OCI-LY7 (cell line): ENCODE measurements at regions not wholly inside any gene's neighbourhood (a gene's known extent, or its start where the extent isn't known, plus 50 kb on each side); places are given as distances from the start of the nearest gene placed in this dataset.
"Not testable (repeated sequence)": the region's sequence is repeated elsewhere in the genome, so short reads cannot be mapped to it uniquely, and the experiment has no call there.

ENCODE experiments used
- BruUV-seq: library from RNA; stranded (reverse); fragments of 400-500 nt; replicated peaks from 2 replicates; lab custom pipeline; 2021; lab: Mats Ljungman, UMichigan
- CTCF ChIA-PET: fragments of 300-600 bp; sonication (Branson Sonifier 250); formaldehyde crosslinking; loops from one replicate; lab custom pipeline; 2022; ENCODE audit warnings: antibody characterized with exemption; ENCODE audit not compliant: unreplicated experiment; lab: Charles Lee
- POLR2A ChIA-PET: fragments of 300-600 bp; sonication (Branson Sonifier 250); formaldehyde crosslinking; loops from one replicate; lab custom pipeline; 2022; ENCODE audit warnings: antibody characterized with exemption; lab: Charles Lee
- DNase-seq: peaks from one replicate; pipeline ENCODE4 v3.0.0-alpha.2; 2015; ENCODE audit warnings: low spot score
- H2AFZ ChIP-seq: fragments of 200-600 bp; sonication (generic), shearing (Covaris generic); 2 replicates; pipeline ENCODE4 v1.6.1; 2014; ENCODE audit warnings: mild to moderate bottlenecking, antibody characterized with exemption, low read length, moderate library complexity
- H3K27ac ChIP-seq: fragments of 200-600 bp; sonication (generic); 2 replicates; pipeline ENCODE4 v1.5.1; 2014; ENCODE audit warnings: mixed run types, low read depth, mild to moderate bottlenecking, moderate library complexity, low read length, inconsistent platforms; ENCODE audit not compliant: poor library complexity, severe bottlenecking
- H3K36me3 ChIP-seq: fragments of 200-600 bp; sonication (generic); 2 replicates; pipeline ENCODE4 v1.6.1; 2014; ENCODE audit warnings: mild to moderate bottlenecking, antibody characterized with exemption, low read length, moderate library complexity, mixed read lengths; ENCODE audit not compliant: insufficient read depth
- H3K4me1 ChIP-seq: fragments of 200-600 bp; sonication (generic); 2 replicates; pipeline ENCODE4 v1.5.1; 2014; ENCODE audit warnings: mild to moderate bottlenecking, low read length; ENCODE audit not compliant: insufficient read depth, poor library complexity, severe bottlenecking
- H3K4me2 ChIP-seq: fragments of 200-600 bp; sonication (generic); 2 replicates; pipeline ENCODE4 v1.6.1; 2014; ENCODE audit warnings: mild to moderate bottlenecking, low read length
- H3K4me3 ChIP-seq: fragments of 200-600 bp; sonication (generic); 2 replicates; pipeline ENCODE4 v1.5.1; 2014; ENCODE audit warnings: mild to moderate bottlenecking, low read depth, low read length; ENCODE audit not compliant: poor library complexity, severe bottlenecking
- H3K79me2 ChIP-seq: fragments of 200-600 bp; sonication (generic); 2 replicates; pipeline ENCODE4 v1.6.1; 2016; ENCODE audit warnings: low read depth, mild to moderate bottlenecking, low read length, moderate library complexity, mixed read lengths; ENCODE audit not compliant: insufficient read depth
- H3K9me2 ChIP-seq: fragments of 200-600 bp; sonication (generic); 2 replicates; pipeline ENCODE4 v1.6.1; 2016; ENCODE audit warnings: mild to moderate bottlenecking, low read length, mixed read lengths; ENCODE audit not compliant: insufficient read depth
- H3K9me3 ChIP-seq: fragments of 200-600 bp; sonication (generic); 2 replicates; pipeline ENCODE4 v1.6.1; 2014; ENCODE audit warnings: mild to moderate bottlenecking, mixed run types, low read length, mixed read lengths
- H4K20me1 ChIP-seq: fragments of 200-600 bp; sonication (generic); 2 replicates; pipeline ENCODE4 v1.6.1; 2014; ENCODE audit warnings: mild to moderate bottlenecking, antibody characterized with exemption, low read length, moderate library complexity, mixed read lengths; ENCODE audit not compliant: insufficient read depth
- EZH2phosphoT487 ChIP-seq: fragments of 200-600 bp; sonication (generic); IDR thresholded peaks from 2 replicates; pipeline ENCODE4 v1.6.1; 2018; ENCODE audit warnings: low read depth, borderline replicate concordance, mild to moderate bottlenecking, mixed run types, antibody characterized with exemption, low read length, moderate library complexity, mixed read lengths
- intact Hi-C: fragments of 100-400 bp; cut with micrococcal nuclease; formaldehyde crosslinking; loops from one replicate; pipeline ENCODE4 v1.10.0; 2022; ENCODE audit not compliant: unreplicated experiment
- TF ChIP-seq, protein P1 (sequence below): fragments of 200-600 bp; sonication (generic); conservative IDR thresholded peaks from 2 replicates; pipeline ENCODE4 v1.5.1; 2014; ENCODE audit warnings: mild to moderate bottlenecking, antibody characterized with exemption, low read length, moderate library complexity, mixed read lengths

DNA sequence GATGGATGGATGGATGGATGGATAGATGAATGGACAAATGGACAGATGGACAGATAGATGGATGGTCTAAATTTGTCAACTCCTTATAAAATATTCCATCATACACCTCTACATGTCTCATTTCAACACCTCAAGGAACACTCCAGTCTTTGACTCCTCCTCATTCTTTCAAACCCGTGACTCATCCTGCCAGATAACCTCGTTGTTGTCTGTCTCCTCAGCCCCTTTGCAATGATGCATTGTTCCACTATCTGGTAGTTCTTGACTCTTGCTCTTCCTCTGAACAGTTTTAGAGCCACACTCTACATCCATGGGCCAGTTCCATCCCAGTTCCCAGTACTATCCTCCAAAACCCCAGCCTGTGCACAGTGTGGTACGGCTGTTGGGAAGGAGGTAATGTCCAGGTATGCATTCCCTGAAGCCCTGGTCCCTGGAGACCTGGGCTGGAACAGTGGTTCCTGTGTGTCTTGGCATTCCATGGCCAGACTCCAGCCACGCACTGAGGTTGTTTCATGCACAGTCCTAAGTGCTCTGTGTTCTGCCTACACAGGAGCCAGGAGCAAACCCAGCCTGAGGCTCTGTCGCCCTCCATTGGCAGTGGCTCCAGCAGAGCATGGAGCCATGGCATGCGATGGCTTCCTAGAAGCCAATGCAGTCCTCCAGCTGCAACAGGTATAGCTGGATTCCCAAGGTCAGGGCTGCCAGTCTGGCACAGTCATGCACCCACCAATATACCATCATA lies 105.7 kb downstream of the C17orf67 start:
- no peaks in the 10 kb centered on the region for H3K79me2 ChIP-seq
- H3K27ac ChIP-seq = no peak overlapping the region
- ChIA-PET CTCF (no interaction called here), POLR2A (no interaction called here)
- H3K9me2 ChIP-seq = no peaks in the 10 kb centered on the region
- intact Hi-C loops = no loop called here
- BruUV-seq = no TSS peak
- no peaks in the 10 kb centered on the region for H3K9me3 ChIP-seq
- no peaks in the 10 kb centered on the region for H3K4me1 ChIP-seq
- DNase-seq = no peak
- no peak overlapping the region for H3K4me2 ChIP-seq
- no peaks in the 10 kb centered on the region for H4K20me1 ChIP-seq
- H2AFZ ChIP-seq = no peak overlapping the region
- TF ChIP-seq EZH2phosphoT487 = no peak
- TF ChIP-seq, protein P1, sequence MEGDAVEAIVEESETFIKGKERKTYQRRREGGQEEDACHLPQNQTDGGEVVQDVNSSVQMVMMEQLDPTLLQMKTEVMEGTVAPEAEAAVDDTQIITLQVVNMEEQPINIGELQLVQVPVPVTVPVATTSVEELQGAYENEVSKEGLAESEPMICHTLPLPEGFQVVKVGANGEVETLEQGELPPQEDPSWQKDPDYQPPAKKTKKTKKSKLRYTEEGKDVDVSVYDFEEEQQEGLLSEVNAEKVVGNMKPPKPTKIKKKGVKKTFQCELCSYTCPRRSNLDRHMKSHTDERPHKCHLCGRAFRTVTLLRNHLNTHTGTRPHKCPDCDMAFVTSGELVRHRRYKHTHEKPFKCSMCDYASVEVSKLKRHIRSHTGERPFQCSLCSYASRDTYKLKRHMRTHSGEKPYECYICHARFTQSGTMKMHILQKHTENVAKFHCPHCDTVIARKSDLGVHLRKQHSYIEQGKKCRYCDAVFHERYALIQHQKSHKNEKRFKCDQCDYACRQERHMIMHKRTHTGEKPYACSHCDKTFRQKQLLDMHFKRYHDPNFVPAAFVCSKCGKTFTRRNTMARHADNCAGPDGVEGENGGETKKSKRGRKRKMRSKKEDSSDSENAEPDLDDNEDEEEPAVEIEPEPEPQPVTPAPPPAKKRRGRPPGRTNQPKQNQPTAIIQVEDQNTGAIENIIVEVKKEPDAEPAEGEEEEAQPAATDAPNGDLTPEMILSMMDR = no peak
- H3K4me3 ChIP-seq = no peak overlapping the region
- no peaks in the 10 kb centered on the region for H3K36me3 ChIP-seq

DNA sequence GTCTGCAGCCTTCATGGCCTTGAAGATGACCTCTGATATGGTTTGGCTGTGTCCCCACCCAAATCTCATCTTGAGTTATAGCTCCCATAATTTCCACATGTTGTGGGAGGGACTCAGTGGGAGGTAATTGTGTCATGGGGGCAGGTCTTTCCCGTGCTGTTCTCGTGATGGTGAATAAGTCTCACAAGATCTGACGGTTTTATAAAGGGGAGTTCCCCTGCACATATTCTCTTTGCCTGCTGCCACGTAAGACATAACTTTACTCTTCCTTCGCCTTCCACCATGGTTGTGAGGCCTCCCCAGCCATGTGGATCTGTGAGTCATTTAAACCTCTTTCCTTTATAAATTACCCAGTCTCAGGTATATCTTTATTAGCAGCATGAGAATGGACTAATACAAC lies 102.6 kb downstream of the C17orf67 start:
- intact Hi-C loops, POLR2A ChIA-PET, H3K79me2 ChIP-seq, H2AFZ ChIP-seq, H3K36me3 ChIP-seq, CTCF ChIA-PET, H3K9me3 ChIP-seq, H3K4me3 ChIP-seq, H3K4me2 ChIP-seq, DNase-seq, H4K20me1 ChIP-seq, H3K9me2 ChIP-seq, BruUV-seq, H3K4me1 ChIP-seq, H3K27ac ChIP-seq: not testable (repeated sequence)

DNA sequence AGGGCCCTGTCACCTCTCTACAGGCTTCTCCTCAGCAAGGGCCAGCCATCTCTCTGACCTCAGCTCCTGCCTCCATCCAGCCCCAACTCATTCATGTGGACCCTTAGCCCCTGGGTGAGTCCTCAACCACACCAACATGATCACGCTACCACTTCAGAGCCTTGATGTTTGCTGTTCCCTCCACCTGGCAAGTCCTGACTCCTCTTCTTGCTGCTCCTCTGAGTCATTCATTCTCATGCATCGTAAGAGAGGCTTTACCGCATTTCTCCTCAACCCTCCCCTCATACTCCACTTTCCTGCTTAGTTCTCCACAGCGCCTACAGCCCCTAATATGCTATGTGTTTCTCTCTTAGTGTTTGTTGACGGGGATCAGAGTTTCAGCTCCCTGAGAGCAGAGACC lies 99.9 kb downstream of the C17orf67 start:
- no peak overlapping the region for H3K27ac ChIP-seq
- no TSS peak for BruUV-seq
- no peak overlapping the region for H3K4me2 ChIP-seq
- intact Hi-C loops = no loop called here
- no peaks in the 10 kb centered on the region for H3K9me2 ChIP-seq
- no peaks in the 10 kb centered on the region for H4K20me1 ChIP-seq
- no peaks in the 10 kb centered on the region for H3K79me2 ChIP-seq
- H3K9me3 ChIP-seq = no peaks in the 10 kb centered on the region
- TF ChIP-seq EZH2phosphoT487 = no peak
- TF ChIP-seq, protein P1 = no peak
- no peaks in the 10 kb centered on the region for H3K4me1 ChIP-seq
- no peak for DNase-seq
- ChIA-PET CTCF (no interaction called here), POLR2A (no interaction called here)
- H3K36me3 ChIP-seq = no peaks in the 10 kb centered on the region
- no peak overlapping the region for H3K4me3 ChIP-seq
- H2AFZ ChIP-seq = no peak overlapping the region
